GM23248 (cell line): ENCODE measurements at regions not wholly inside any gene's neighbourhood (a gene's known extent, or its start where the extent isn't known, plus 50 kb on each side); places are given as distances from the start of the nearest gene placed in this dataset.

Experiments
- EZH2 ChIP-seq: fragments of 200-600 bp; sonication (generic); IDR thresholded peaks from 2 replicates; pipeline ENCODE4 v1.6.1; 2018; ENCODE audit warnings: antibody characterized with exemption, mild to moderate bottlenecking; ENCODE audit not compliant: insufficient read depth, poor library complexity, severe bottlenecking
- EZH2phosphoT487 ChIP-seq: fragments of 200-600 bp; sonication (generic); IDR thresholded peaks from 2 replicates; pipeline ENCODE4 v1.6.1; 2018; ENCODE audit warnings: antibody characterized with exemption, moderate library complexity, mild to moderate bottlenecking, low read depth; ENCODE audit not compliant: insufficient read depth

GRCh38 chr16:80914379-80915078 lies 92.2 kb downstream of the CMC2 start:
- TF ChIP-seq EZH2phosphoT487: no peak
- TF ChIP-seq EZH2: no peak
